Peyer's patch (tissue), 4 donors: ENCODE measurements at regions not wholly inside any gene's neighbourhood (a gene's known extent, or its start where the extent isn't known, plus 50 kb on each side); places are given as distances from the start of the nearest gene placed in this dataset.

Experiments used
- CTCF ChIP-seq, 6 experiments: fragments of 450-650 bp in 4 of 6; fragments of 200-600 bp in 2 of 6; sonication (generic) in 1 of 6; IDR thresholded peaks; one replicate each; pipeline ENCODE4 v1.5.1; 2017 to 2019; ENCODE audit warnings: antibody characterized with exemption in 6 of 6, mild to moderate bottlenecking in 3 of 6, moderate library complexity in 1 of 6
- POLR2A ChIP-seq, 2 donors: fragments of 450-650 bp; IDR thresholded peaks; one replicate each; pipeline ENCODE4 v1.5.1; 2017; ENCODE audit warnings: antibody characterized with exemption in 2 of 2, mild to moderate bottlenecking in 2 of 2, moderate library complexity in 2 of 2

GRCh38 chr13:66113882-66114526, 1116.1 kb downstream of the PCDH9 start:
- TF ChIP-seq POLR2A (IDR thresholded peaks at IDR 0.05) (no peak), CTCF (IDR thresholded peaks at IDR 0.05) (no peak)
